Astrocyte of the spinal cord (primary cell): ENCODE measurements at regions not wholly inside any gene's neighbourhood (a gene's known extent, or its start where the extent isn't known, plus 50 kb on each side); places are given as distances from the start of the nearest gene placed in this dataset.
"Not testable (repeated sequence)": the region's sequence is repeated elsewhere in the genome, so short reads cannot be mapped to it uniquely, and the experiment has no call there.

Source experiments
- DNase-seq: peaks from one replicate; pipeline ENCODE4 v3.0.0; 2011; ENCODE audit warnings: low read depth, low spot score
- H3K4me3 ChIP-seq: 2 replicates; pipeline ENCODE4 v1.5.1; 2011; ENCODE audit warnings: low read depth, mild to moderate bottlenecking, low read length, moderate library complexity
- CTCF ChIP-seq: IDR thresholded peaks from 2 replicates; pipeline ENCODE4 v1.5.1; 2012; ENCODE audit warnings: low read depth, mild to moderate bottlenecking, low read length, inconsistent platforms
- in situ Hi-C: cut with HindIII; loops from 2 replicates; pipeline ENCODE4 v1.10.0; 2017; ENCODE audit warnings: low sequenced_read_pairs

- DNase-seq, H3K4me3 ChIP-seq, in situ Hi-C loops: not testable (repeated sequence)
Measured at GRCh38 chr15:34528055-34528754, 55.2 kb downstream of the GOLGA8B start.

GRCh38 chr15:34527641-34528040 lies 55.8 kb downstream of the GOLGA8B start:
- DNase-seq, H3K4me3 ChIP-seq, in situ Hi-C loops: not testable (repeated sequence)

GRCh38 chr15:34523849-34524248 lies 59.6 kb downstream of the GOLGA8B start:
- DNase-seq, H3K4me3 ChIP-seq, in situ Hi-C loops: not testable (repeated sequence)

- H3K4me3 ChIP-seq, in situ Hi-C loops, DNase-seq: not testable (repeated sequence)
Measured at GRCh38 chr15:34522601-34523000, 60.9 kb downstream of the GOLGA8B start.

GRCh38 chr15:34521802-34522485 lies 61.5 kb downstream of the GOLGA8B start:
- in situ Hi-C loops, DNase-seq, H3K4me3 ChIP-seq: not testable (repeated sequence)

GRCh38 chr15:34520566-34520965 lies 62.9 kb downstream of the GOLGA8B start:
- H3K4me3 ChIP-seq: no peak overlapping the region
- no peak for DNase-seq
- in situ Hi-C loops: no loop called here
- no peak for TF ChIP-seq CTCF

GRCh38 chr15:34520010-34520409 lies 63.4 kb downstream of the GOLGA8B start:
- DNase-seq, in situ Hi-C loops, H3K4me3 ChIP-seq: not testable (repeated sequence)

GRCh38 chr15:34514251-34514670 lies 69.2 kb downstream of the GOLGA8B start:
- peak; percentile 22 for DNase-seq
- peak overlapping the region; percentile 49 for H3K4me3 ChIP-seq
- no peak for TF ChIP-seq CTCF
- in situ Hi-C loops: no loop called here

GRCh38 chr15:34512628-34513027 lies 70.8 kb downstream of the GOLGA8B start:
- no peak for TF ChIP-seq CTCF

GRCh38 chr15:34501131-34501530 lies 63.5 kb upstream of the GOLGA8A start:
- in situ Hi-C loops: no loop called here
- no peak for TF ChIP-seq CTCF
- DNase-seq: no peak
- no peak overlapping the region for H3K4me3 ChIP-seq

More at GRCh38 chr15:34512628-34513027, 70.8 kb downstream of the GOLGA8B start:
- in situ Hi-C loops: no loop called here
- no peak for DNase-seq
- H3K4me3 ChIP-seq: no peak overlapping the region
